ENCODE measurements at regions not wholly inside any gene's neighbourhood (a gene's known extent, or its start where the extent isn't known, plus 50 kb on each side); places are given as distances from the start of the nearest gene placed in this dataset.

DNA sequence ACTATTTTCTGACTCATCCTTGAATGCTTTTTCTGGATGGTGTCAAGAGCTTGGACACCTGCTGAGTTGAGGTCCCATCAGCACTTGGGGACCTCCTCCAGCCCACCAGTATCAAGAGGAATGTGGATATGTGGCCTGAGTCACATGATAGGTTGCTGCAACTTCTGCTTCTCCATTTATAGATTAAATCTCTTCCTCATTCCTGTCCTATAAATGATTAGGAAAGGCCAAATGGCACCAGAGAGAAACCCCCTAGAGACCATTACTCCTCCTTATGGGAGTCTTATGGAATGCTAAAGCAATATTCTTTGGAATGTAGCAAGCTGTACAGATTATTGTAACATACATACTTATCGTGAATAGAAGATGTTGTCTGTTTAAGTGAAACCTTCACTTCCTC, 85.6 kb downstream of the NEUROD6 start:
- no peak for TF ChIP-seq CTCF (IDR thresholded peaks at IDR 0.05)

- TF ChIP-seq CTCF (IDR thresholded peaks at IDR 0.05), result no peak
These were observed 87.0 kb downstream of the NEUROD6 start for GRCh38 chr7:31253532-31253931.

- TF ChIP-seq CTCF (IDR thresholded peaks at IDR 0.05), result no peak
These were observed 89.1 kb downstream of the NEUROD6 start for GRCh38 chr7:31251441-31251840.

GRCh38 chr7:31249671-31250070, 90.9 kb downstream of the NEUROD6 start:
- TF ChIP-seq CTCF (IDR thresholded peaks at IDR 0.05), result no peak

DNA sequence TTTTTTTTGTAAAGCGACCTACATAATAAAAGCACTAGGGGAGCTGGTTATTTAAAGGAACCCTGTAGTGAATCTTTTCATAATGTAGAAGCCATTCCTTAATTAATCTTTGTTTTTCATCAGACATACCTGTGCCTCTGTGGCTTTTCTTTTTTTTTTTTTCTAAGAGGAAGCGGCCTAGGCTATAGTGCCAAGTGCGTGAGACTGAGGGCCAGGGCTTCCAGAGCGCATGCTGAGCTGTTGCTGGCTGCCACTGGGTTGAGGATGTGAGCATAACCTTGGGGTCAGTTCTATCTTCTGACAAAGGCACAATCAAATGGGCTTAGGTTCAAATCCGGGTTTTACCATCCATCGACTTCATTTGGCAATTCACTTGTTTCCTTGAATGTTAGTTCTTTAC, 103.7 kb downstream of the NEUROD6 start:
- no peak for TF ChIP-seq CTCF (IDR thresholded peaks at IDR 0.05)

DNA sequence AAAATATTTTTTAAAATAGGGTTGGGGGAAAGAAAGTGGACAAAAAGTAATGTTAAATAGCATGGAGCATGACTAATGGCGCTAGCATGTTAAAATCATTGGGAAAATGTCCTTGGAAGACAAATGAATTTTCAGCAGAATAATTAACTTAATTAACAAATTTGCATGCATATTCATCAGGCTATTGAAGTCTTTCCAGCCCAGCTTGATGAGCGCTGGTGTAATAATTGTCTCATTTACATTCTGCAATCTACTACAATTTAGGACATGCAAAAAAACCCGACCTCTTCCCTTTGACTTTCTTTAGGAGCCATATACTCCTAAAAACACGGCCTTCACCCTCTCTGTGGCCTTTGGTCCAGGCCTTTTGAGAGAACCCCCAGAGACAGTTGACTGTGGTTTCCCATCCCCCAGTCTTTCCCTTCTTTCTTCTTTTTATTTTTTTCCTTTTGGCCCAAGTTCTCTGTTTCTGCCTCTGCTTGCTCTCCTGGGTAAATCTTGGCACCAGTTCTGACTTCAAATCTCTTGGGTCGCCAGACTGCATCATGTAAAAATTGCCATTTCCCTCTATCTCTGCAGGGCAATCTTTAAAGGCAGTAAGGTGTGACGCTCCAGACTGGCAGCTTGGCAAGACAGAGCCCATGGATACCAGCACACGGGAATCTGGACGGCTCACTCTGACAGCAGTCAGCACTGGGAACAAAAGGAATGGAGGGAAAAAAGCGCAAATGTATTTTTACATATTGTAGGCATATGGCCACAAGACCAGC, 105.5 kb downstream of the NEUROD6 start:
- no peak for TF ChIP-seq CTCF (IDR thresholded peaks at IDR 0.05)

GRCh38 chr7:31228957-31229356, 111.6 kb downstream of the NEUROD6 start:
- no peak for TF ChIP-seq CTCF (IDR thresholded peaks at IDR 0.05)

- TF ChIP-seq CTCF (IDR thresholded peaks at IDR 0.05), result no peak
These were observed 125.8 kb downstream of the NEUROD6 start for GRCh38 chr7:31214751-31215150.
